ENCODE measurements at regions not wholly inside any gene's neighbourhood (a gene's known extent, or its start where the extent isn't known, plus 50 kb on each side); places are given as distances from the start of the nearest gene placed in this dataset.

DNA sequence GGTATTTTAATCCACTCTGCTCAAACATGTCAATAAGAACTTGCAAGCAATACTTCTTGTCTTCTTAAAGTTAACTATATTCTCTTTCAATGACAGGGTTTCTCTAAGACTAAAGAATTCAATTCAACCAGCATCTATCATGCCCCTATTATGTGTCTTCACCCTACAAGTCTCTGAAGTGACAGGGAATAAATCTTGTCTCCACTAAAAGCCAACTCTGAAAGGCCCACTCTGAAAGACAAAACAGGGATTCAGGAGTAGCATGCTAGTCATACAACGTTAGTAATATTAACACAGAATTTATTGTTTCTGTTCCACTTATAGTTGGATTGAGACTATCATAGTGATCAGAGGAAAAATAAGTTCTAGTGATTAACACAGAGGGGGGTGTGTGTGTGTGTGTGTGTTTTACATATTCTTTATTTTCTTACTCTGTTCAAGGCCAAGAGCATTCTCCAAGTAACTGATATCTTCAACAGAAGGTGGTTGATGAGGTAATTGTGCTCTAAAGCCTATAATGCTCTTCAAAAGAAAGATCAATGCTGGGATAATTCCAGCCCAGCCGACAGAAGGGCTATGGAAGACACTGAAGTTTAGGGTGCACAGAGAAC lies 122.4 kb upstream of the DCLK2 start:
- in situ Hi-C loops (cut with MboI; ENCODE audit: low pct_unique_long_range_greater_than_20kb, low sequenced_read_pairs, unreplicated experiment): no loop called here
- DNase-seq (ENCODE audit: low spot score): no peak
- TF ChIP-seq, protein P1, sequence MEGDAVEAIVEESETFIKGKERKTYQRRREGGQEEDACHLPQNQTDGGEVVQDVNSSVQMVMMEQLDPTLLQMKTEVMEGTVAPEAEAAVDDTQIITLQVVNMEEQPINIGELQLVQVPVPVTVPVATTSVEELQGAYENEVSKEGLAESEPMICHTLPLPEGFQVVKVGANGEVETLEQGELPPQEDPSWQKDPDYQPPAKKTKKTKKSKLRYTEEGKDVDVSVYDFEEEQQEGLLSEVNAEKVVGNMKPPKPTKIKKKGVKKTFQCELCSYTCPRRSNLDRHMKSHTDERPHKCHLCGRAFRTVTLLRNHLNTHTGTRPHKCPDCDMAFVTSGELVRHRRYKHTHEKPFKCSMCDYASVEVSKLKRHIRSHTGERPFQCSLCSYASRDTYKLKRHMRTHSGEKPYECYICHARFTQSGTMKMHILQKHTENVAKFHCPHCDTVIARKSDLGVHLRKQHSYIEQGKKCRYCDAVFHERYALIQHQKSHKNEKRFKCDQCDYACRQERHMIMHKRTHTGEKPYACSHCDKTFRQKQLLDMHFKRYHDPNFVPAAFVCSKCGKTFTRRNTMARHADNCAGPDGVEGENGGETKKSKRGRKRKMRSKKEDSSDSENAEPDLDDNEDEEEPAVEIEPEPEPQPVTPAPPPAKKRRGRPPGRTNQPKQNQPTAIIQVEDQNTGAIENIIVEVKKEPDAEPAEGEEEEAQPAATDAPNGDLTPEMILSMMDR (IDR thresholded peaks at IDR 0.05; ENCODE audit: extremely low read depth, insufficient read depth, missing control alignments): no peak

DNA sequence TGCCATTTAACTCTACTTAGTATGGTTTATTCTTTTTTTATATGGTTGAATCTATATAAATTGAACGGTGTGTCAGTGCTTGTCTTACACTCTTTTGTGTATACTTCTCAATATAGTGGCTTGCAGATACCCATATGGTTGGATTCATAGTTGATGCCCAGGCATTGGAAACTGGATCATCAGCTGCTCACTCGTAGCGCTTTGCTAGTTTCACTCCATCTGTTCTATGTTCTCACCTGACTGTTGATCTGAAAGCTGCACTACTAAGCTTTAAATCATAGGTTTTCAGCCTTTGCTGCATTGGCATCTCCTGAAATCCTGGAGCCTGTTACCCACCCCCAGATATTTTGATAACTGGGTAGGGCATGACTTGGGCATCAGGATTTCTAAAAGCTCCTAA lies 121.6 kb upstream of the DCLK2 start:
- TF ChIP-seq, protein P1 (IDR thresholded peaks at IDR 0.05; ENCODE audit: extremely low read depth, insufficient read depth, missing control alignments): no peak
- DNase-seq (ENCODE audit: low spot score): no peak
- in situ Hi-C loops (cut with MboI; ENCODE audit: low pct_unique_long_range_greater_than_20kb, low sequenced_read_pairs, unreplicated experiment): no loop called here

DNA sequence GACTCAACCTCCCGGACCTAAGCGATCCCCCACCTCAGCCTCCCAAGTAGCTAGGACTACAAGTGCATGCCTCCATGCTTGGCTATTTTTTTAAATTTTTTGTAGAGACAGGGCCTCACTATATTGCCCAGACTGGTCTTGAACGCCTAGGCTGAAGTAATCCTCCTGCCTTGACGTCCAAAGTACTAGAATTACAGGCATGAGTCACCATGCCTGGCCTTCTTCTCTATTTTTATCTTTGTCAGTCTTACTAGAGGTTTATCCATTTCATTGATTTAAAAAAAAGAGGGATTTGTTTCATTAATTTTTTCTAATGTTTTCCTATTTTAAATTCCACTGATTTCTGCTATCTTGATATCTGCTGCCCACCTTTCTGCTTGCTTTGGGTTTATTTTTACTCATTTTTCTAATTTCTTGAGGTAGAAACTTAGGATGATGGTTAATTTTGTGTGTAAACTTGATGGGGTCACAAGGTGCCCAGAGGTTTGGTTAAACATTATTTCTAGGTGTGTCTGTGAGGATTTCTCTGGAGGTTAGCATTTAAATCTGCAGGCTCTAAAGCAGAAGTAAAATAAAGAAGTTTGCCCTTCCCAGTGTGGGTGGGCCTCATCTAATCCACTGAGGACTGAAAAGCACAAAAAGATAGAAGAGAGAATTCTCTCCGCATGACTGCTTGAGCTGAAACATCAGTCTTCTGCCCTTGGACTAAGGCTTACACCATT lies 116.2 kb upstream of the DCLK2 start:
- TF ChIP-seq, protein P1 (IDR thresholded peaks at IDR 0.05; ENCODE audit: extremely low read depth, insufficient read depth, missing control alignments): no peak
- in situ Hi-C loops (cut with MboI; ENCODE audit: low pct_unique_long_range_greater_than_20kb, low sequenced_read_pairs, unreplicated experiment): no loop called here
- no peak for DNase-seq (ENCODE audit: low spot score)

DNA sequence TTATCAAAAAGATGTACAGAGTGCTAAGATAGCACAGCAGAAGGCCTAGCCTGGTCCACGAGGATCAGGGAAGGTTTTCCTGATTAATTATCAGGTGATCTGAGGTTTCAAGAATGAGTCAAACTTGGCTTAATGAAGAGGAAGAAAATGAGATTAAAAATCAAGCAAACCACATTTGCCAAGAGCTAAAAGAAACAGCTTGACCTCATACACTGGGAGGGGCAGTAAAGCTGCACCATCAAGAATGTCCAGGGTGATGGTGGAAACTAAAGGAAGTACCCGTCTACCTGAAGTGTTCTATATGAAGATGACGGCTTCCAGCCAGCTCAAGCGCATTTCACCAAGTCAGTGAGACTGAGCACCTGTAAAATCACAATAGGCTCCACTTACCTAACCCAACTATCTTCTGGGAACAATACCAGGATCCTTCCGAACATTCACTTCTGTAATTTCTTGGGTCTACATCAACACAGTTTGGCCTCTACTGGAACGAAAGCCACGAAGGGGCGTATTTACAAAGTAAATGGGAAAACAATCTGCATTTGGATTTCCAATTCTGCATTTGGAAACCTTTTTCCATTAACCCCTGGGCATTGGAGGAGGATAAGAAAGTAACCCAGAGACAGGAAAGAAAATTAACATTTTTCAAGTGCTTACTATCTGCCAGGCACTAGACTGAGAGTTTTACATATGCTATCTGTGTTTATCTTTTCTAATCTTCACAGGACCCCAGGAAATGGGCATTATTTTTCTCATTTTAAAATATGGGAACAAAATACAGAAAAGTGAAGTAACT lies 114.0 kb upstream of the DCLK2 start:
- in situ Hi-C loops (cut with MboI; ENCODE audit: low pct_unique_long_range_greater_than_20kb, low sequenced_read_pairs, unreplicated experiment): no loop called here
- TF ChIP-seq, protein P1 (IDR thresholded peaks at IDR 0.05; ENCODE audit: extremely low read depth, insufficient read depth, missing control alignments): no peak
- DNase-seq (ENCODE audit: low spot score): no peak

DNA sequence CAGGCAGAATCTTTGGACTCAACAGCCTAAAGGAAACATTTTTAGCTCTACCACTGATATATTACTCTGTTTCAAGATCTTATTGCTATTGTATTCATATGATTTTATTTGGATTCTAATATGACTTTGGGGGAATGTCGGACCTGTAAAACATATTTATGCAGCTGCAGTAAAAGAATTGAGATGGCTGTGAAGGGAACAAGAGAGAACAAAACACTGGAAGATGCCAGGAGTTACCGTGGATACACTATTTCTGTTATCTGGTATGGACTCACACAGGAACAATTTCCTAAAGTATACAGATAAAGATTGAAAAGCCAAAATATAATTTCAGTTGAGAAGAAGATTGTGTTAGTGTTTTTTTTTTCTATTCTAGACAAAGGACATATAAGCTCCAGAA lies 113.0 kb upstream of the DCLK2 start:
- TF ChIP-seq, protein P1 (IDR thresholded peaks at IDR 0.05; ENCODE audit: extremely low read depth, insufficient read depth, missing control alignments): no peak
- in situ Hi-C loops (cut with MboI; ENCODE audit: low pct_unique_long_range_greater_than_20kb, low sequenced_read_pairs, unreplicated experiment): no loop called here
- DNase-seq (ENCODE audit: low spot score): no peak

DNA sequence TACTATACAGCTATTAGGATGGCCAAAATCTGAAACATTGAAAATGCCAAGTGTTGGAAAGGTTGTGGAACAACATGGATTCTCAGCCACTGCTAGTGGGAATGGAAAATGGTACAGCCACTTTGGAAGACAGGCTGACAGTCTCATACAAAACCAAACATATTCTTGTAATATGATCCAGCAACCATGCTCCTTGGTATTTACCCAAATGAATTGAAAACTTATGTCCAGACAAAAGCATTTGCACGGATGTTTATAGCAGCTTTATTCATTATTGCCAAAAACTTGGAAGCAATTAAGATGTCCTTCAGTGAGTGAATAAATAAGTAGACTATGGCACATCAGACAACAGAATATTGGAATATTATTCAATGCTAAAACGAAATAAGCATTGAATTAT lies 105.8 kb upstream of the DCLK2 start:
- DNase-seq (ENCODE audit: low spot score): no peak
- in situ Hi-C loops (cut with MboI; ENCODE audit: low pct_unique_long_range_greater_than_20kb, low sequenced_read_pairs, unreplicated experiment): no loop called here
- TF ChIP-seq, protein P1 (IDR thresholded peaks at IDR 0.05; ENCODE audit: extremely low read depth, insufficient read depth, missing control alignments): no peak

All from GM13977 (cell line).